Thyroid gland (tissue), 4 donors: ENCODE measurements at regions not wholly inside any gene's neighbourhood (a gene's known extent, or its start where the extent isn't known, plus 50 kb on each side); places are given as distances from the start of the nearest gene placed in this dataset.

Experiments
- CTCF ChIP-seq, 6 experiments: fragments of 200-600 bp in 3 of 6; fragments of 450-650 bp in 3 of 6; sonication (generic) in 3 of 6; IDR thresholded peaks; one replicate each; pipeline ENCODE4 v1.5.1; 2016 to 2019; ENCODE audit warnings: antibody characterized with exemption in 6 of 6, mild to moderate bottlenecking in 2 of 6, inconsistent platforms in 1 of 6, moderate library complexity in 1 of 6
- POLR2A ChIP-seq, 2 donors: fragments of 450-650 bp; IDR thresholded peaks; one replicate each; pipeline ENCODE4 v1.6.1; 2017; ENCODE audit warnings: antibody characterized with exemption in 2 of 2, mild to moderate bottlenecking in 2 of 2, moderate library complexity in 1 of 2

GRCh38 chr4:71093745-71094144, 100.3 kb downstream of the DCK start:
- TF ChIP-seq CTCF (IDR thresholded peaks at IDR 0.05) (no peak), POLR2A (IDR thresholded peaks at IDR 0.05) (no peak)
